ENCODE measurements at regions not wholly inside any gene's neighbourhood (a gene's known extent, or its start where the extent isn't known, plus 50 kb on each side); places are given as distances from the start of the nearest gene placed in this dataset.
A peak's percentile ranks its signal among the peaks of the same experiment; 100 is the strongest.

DNA sequence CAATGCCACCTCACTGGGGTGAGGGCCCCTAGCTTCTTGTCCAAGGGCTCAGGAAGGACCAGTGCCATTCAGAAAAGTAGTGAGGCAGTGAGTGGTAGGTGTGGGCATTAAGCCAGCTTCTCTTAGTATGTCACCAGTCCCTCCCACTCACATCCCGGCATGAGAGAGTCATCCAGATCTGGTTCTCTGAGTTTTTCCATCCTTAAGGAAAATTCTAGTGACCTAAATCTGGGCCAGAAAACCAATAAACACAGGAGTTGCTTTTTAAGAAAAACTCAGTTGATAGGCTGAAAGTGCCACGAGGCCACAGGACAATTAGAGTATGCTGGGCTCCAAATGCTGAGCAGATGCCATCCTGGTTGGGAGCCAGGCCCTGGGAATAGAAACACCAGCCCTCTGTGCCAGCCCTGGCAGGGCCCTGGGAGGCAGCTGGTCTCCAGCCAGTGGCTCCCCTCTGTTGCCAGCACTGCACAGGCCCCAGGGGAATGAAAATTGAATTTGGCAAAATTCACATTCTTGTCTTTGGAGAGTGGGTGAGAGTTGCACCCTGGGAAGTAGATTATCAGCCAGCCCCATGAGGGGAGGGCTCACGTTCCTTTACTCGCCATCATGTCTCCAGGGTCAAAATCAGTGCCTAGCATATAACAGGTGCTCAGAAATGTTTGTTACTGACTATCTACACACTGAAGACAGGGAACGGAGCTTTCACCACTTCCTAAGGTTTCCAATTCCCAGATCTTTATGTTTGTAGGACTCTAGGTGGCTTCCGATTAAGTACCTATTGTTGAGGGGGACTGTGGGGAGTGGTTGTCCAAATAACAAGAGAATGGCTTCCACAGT lies 52.8 kb downstream of the FAM43A start:
- peaks cover 5% of the 10 kb centered on the region for H3K27me3 ChIP-seq (replicated peaks)
- peak; percentile 41 for DNase-seq
- TF ChIP-seq, protein P1, sequence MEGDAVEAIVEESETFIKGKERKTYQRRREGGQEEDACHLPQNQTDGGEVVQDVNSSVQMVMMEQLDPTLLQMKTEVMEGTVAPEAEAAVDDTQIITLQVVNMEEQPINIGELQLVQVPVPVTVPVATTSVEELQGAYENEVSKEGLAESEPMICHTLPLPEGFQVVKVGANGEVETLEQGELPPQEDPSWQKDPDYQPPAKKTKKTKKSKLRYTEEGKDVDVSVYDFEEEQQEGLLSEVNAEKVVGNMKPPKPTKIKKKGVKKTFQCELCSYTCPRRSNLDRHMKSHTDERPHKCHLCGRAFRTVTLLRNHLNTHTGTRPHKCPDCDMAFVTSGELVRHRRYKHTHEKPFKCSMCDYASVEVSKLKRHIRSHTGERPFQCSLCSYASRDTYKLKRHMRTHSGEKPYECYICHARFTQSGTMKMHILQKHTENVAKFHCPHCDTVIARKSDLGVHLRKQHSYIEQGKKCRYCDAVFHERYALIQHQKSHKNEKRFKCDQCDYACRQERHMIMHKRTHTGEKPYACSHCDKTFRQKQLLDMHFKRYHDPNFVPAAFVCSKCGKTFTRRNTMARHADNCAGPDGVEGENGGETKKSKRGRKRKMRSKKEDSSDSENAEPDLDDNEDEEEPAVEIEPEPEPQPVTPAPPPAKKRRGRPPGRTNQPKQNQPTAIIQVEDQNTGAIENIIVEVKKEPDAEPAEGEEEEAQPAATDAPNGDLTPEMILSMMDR (IDR thresholded peaks at IDR 0.05; ENCODE audit: low read depth, low read length, missing control alignments): no peak
- H3K36me3 ChIP-seq (replicated peaks): no peaks in the 10 kb centered on the region
- in situ Hi-C loops (cut with HindIII; ENCODE audit: low pct_ligation_motif_present, low sequenced_read_pairs): no loop called here
- H3K27ac ChIP-seq: no peak overlapping the region
- H3K4me3 ChIP-seq (ENCODE audit: low read depth, low read length): no peak overlapping the region

DNA sequence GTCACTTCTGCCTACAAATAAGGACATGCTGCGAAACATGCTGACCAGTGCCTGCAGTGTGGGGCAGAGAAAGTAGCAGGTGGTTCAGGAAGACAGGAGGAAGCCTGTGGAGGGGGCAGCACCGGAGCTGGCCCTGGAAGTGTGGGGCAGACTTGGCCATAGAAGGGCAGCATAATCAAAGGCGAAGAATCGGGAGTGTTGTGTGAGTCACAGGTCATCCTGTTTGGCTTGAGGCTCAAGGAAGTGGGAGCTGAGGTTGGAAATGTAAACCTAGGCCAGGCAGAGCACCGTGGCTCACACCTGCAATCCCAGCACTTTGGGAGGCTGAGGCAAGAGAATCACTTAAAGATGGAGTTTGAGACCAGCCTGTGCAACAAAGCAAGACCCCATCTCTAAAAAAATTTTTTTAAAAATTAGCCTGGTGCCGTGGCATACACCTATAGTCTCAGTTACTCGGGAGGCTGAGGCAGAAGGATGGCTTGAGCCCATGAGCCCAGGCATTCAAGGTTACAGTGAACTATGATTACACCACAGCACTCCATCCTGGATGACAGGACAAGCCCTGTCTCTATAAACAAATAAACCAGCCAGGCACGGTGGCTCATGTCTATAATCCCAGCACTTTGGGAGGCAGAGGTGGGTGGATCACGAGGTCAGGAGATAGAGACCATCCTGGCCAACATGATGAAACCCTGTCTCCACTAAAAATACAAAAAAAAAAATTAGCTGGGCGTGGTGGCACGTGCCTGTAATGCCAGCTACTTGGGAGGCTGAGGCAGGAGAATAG lies 54.0 kb downstream of the FAM43A start:
- no peak overlapping the region for H3K27ac ChIP-seq
- TF ChIP-seq, protein P1 (IDR thresholded peaks at IDR 0.05; ENCODE audit: low read depth, low read length, missing control alignments): no peak
- H3K4me3 ChIP-seq (ENCODE audit: low read depth, low read length): no peak overlapping the region
- no peak for DNase-seq
- no peaks in the 10 kb centered on the region for H3K36me3 ChIP-seq (replicated peaks)
- peaks cover 5% of the 10 kb centered on the region for H3K27me3 ChIP-seq (replicated peaks)
- in situ Hi-C loops (cut with HindIII; ENCODE audit: low pct_ligation_motif_present, low sequenced_read_pairs): no loop called here

DNA sequence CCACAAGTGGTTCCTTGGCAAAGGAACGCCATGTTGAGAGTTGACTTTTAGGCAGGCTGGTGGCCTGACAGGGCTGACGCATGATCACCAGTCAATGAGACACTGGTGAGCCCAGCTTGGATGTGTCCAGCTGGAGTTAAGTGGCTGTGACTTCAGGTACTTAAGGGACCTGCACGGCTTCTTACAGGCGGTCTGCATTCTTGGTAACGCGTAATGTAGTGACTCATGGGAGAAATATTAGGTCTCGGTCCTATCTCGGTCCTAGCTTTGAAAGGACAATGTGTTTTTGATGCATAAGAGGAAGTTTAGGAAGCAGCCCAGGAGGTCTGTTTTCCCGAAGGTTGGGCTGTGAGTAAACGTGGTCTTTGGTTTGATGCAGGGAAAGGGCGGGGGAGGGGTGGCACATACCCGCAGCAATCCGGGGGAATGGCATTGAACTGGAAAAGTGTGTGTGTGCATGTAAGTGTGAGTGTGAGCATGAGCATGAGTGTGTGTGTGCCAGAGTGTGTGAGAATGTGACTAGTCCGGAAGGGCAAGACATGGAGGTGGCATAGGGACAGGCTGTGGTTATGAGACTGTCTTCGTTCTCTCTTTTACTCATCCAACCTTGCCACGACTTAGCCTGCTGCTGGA lies 55.3 kb downstream of the FAM43A start:
- in situ Hi-C loops (cut with HindIII; ENCODE audit: low pct_ligation_motif_present, low sequenced_read_pairs): no loop called here
- H3K4me3 ChIP-seq (ENCODE audit: low read depth, low read length): no peak overlapping the region
- H3K36me3 ChIP-seq (replicated peaks): no peaks in the 10 kb centered on the region
- TF ChIP-seq, protein P1 (IDR thresholded peaks at IDR 0.05; ENCODE audit: low read depth, low read length, missing control alignments): no peak
- no peak overlapping the region for H3K27ac ChIP-seq
- H3K27me3 ChIP-seq (replicated peaks): peaks cover 5% of the 10 kb centered on the region
- peak; percentile 62 for DNase-seq

DNA sequence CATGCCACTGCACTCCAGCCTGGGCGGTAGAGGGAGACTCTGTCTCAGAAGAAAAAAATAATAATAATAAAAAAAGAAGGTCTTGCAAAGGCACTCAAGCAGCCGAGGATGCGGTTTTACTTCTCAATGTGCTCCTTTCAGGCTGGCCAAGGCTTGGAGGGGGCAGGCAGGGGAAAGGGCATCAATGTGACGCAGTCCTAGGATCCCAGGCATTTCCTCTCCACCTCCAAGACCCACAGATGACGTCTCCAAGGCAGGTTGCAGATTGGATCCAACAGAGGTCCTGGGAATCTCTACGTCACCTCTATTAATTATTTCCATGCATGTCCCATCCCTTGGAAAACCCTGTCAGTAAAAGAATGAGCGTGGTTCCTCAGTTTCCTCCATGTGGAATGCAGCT lies 56.2 kb downstream of the FAM43A start:
- Histone ChIP-seq H3K4me3 (ENCODE audit: low read depth, low read length) (no peak overlapping the region), H3K36me3 (replicated peaks) (no peaks in the 10 kb centered on the region), H3K27ac (no peak overlapping the region), H3K27me3 (replicated peaks) (peaks cover 3% of the 10 kb centered on the region)
- DNase-seq: no peak
- in situ Hi-C loops (cut with HindIII; ENCODE audit: low pct_ligation_motif_present, low sequenced_read_pairs): no loop called here
- TF ChIP-seq, protein P1 (IDR thresholded peaks at IDR 0.05; ENCODE audit: low read depth, low read length, missing control alignments): no peak

DNA sequence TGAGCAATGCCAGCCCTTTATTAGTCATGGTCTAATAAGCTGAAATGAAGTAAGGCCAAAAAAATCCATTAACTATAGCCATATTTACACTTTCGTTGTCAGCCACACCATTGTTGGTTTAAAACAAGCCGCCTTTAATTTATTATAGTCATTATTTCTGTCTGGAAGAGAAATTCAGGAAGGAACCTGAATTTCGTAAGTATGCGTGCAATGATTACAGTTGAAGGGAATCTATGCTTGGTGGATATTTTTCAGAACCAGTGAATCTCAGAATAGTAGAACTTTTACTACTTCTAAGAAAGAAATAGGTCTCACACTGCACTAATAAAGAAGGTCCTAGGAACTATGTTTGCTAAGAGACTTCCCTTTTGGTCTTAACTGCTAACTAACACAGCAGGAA lies 59.1 kb downstream of the FAM43A start:
- peaks cover 5% of the 10 kb centered on the region for H3K27me3 ChIP-seq (replicated peaks)
- in situ Hi-C loops (cut with HindIII; ENCODE audit: low pct_ligation_motif_present, low sequenced_read_pairs): no loop called here
- no peak for DNase-seq
- no peak overlapping the region for H3K27ac ChIP-seq
- H3K36me3 ChIP-seq (replicated peaks): no peaks in the 10 kb centered on the region
- TF ChIP-seq, protein P1 (IDR thresholded peaks at IDR 0.05; ENCODE audit: low read depth, low read length, missing control alignments): no peak
- no peak overlapping the region for H3K4me3 ChIP-seq (ENCODE audit: low read depth, low read length)
